ENCODE measurements at regions not wholly inside any gene's neighbourhood (a gene's known extent, or its start where the extent isn't known, plus 50 kb on each side); places are given as distances from the start of the nearest gene placed in this dataset.
"Not testable (repeated sequence)": the region's sequence is repeated elsewhere in the genome, so short reads cannot be mapped to it uniquely, and the experiment has no call there.

DNA sequence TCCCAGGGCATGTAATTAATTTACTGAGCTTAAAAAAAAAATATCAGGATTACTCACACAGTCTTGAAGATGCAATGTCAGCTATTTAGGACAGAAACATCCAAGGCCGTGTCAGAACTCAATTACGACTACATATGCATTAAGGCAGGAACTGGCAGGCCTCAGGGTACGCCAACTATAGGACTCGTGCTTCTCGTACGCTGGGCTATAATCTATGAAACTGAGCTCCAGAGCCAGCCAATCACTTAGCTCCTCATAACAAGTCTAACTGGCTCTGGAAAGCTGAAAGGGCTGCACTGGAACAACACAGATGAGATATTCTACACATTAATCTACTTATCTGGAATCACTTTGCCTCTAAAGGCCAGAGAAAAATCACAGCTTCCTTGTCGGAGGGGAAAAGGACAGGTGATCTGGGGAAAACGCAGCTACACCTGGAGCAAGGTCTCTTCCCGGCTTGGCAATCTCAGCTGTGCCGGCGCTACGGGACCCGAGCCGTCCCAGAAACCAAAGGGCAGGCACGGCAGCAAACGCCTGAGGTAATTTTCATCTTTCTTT is 212.0 kb downstream of the DEPDC1B start:
- DNase-seq, result no peak

DNA sequence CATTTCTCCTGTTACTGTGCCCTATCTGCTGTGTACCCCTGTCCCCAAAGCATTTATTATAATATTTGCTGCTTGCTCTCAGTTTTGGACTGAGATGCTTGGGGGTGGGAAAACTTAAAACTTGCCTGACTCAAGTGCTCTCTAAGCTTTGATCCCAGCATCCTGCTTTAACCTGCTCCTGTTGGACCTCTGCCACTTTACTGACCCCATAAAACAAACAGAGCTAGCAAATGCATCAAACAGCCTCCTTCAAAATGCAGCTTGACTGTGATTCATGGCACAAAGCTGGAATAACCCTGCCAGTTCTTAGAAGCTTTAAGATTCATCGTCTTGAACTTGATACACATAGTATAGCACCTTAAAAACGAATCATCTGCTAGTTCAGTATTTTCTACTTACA is 212.5 kb downstream of the DEPDC1B start:
- no peak for DNase-seq

DNA sequence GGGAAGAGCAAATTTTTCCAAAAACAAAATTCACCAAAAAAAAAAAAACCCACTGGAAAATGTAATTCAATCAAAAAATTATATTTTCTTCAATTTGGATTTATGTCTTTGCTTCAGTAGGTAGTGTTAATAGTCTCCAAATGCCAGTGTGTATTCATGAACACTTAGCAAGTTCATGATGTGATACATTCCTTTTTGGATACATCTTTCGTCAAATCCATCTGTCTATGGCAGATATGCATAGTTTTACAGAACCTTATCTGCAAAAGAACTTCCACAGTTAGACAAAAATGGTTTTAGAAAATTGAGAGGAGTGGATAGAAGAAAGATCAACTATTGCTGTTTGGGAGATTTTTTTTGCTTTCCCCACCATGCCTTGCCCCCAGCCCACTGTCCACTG is 214.6 kb downstream of the DEPDC1B start:
- no peak for DNase-seq

DNA sequence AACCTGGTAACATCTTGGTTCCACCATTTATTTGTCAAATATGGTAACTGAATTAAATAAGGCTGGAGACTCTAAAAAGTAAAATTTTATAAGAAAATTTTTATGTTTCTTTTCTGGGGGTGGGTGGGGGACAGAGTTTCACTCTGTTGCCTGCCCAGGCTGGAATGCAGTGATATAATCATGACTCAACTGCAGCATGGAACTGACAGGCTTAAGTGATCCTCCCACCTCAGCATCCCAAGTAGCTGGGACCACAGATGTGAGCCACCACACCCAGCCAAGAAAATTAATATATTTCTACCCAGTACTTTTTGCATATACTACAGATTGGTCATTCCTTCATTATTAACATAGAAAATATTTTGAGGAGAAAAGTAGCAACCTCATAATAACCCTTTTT is 216.9 kb downstream of the DEPDC1B start:
- peak in 1 of 4 experiments; percentile 2 for DNase-seq

DNA sequence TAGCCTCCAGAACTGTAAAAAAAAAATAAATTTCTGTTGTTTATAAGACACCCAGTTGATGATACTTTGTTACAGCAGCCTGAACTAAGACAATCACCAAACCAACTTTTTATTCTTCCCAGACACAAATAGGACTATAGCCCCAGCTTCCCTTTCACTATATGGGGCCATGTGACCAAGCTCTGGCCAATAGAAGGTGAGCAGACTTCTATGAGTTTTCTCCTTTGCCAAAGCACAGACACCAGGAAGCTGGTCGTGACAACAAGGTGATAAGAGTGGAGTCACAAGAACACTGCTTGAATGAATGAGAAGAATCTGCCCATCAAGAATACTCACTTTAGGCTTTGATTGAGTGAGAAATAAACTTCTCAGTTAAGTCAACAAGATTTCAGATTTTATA is 217.7 kb downstream of the DEPDC1B start:
- DNase-seq, result no peak

DNA sequence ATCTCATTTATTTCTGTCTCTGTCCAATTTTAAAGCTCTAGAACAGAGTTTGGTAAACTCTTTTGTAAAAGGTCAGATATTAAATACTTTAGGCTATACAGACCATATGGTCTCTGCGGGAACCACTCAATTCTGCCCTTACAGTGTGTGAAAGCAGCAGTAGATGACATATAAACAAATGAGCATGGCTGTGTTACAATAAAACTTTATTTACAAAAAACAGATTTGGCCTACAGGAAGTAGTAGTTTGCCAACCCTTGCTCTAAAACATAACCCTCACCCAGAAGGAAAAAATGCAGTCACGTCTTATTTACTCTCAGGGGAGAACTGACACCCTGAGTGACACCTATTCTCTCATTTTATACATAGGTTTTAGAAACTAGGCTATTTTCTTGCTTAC is 220.4 kb downstream of the DEPDC1B start:
- no peak for DNase-seq

DNA sequence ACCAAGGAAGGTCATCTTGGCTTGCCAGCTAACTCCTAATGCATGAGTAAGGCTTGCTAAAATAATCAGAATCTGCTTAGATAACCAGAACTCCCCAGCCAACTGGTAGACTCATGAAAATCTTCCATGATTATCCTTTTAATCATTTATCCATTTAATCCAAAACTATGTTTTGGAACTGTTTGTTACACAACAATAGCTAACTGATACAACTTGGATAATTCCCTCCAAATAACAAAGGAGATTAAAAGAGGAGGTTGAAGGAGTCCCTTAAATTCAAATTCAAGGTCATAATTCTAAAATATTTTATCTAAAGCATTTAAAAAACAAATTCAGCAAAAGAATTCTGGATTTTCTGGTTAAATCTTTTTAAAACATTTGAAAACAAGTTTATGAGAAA is 222.1 kb downstream of the DEPDC1B start:
- DNase-seq, result no peak

DNA sequence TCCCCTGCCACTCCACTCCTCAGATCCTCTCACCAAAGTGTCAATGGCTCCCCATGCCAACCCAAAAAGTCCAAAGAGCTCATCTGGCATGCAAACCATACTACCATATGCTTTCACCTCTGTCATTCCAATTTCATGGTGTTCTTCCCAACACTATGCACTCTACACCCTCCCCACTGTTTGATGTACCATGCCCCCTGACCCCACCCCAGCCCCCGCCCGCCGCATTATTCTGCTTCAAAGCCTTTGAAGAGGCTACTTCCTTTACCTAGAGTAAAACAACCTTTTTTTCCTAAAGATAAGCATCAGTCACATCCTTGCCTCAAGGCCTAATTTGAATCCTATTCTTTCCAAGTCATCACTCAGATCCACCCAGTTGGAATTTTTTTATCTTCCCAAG is 226.3 kb downstream of the DEPDC1B start:
- DNase-seq, result no peak

DNA sequence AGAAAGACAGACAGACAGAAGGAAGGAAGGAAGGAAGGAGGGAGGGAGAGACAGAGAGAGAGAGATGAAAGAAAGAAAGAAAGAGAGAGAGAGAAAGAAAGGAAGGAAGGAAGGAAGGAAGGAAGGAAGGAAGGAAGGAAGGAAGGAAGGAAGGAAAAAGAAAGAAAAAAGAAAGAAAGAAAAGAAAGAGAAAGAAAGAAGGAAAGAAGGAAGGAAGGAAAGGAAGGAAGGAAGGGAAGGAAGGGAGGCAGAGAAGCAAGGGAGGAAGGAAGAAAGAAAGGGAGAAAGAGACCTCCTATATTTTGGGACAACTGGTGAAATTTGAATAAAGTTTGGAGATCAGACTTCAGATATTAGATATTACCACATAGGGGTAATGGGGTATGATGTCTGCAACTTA is 226.9 kb downstream of the DEPDC1B start:
- not testable (repeated sequence) for DNase-seq

DNA sequence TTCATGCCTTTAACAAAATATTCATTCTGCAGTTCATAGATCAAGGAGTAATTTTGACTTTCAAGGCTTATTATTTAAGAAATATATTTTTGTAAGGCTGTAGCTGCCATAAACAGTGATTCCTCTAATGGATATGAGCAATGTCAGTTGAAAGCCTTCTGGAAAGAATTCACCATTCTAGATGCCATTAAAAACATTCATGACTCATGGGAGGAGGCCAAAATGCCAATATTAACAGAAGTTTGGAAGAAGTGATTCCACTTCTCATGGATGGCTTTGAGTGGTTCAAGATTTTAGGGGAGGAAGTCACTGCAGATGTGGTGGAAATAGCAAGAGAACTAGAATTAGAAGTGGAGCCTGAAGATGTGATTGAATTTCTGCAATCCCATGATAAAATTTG is 229.1 kb downstream of the DEPDC1B start:
- DNase-seq, result no peak

DNA sequence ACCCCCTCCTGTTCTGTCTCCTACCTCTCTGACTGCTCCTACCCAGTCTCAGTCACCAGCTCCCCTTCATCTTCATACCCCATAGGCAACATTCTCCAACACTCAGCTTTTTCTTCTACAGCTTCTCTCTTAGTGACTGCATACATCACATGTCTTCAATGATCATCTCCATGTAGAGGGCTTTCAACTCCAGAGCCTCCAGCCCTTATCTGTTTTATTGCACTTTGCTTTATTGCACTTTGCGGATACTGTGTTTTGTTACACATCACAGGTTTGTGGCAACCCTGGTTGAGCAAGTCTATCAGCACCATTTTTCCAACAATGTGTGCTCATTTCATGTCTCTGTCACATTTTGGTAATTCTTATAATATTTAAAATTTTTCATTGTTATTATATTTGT is 230.7 kb downstream of the DEPDC1B start:
- no peak for DNase-seq

DNA sequence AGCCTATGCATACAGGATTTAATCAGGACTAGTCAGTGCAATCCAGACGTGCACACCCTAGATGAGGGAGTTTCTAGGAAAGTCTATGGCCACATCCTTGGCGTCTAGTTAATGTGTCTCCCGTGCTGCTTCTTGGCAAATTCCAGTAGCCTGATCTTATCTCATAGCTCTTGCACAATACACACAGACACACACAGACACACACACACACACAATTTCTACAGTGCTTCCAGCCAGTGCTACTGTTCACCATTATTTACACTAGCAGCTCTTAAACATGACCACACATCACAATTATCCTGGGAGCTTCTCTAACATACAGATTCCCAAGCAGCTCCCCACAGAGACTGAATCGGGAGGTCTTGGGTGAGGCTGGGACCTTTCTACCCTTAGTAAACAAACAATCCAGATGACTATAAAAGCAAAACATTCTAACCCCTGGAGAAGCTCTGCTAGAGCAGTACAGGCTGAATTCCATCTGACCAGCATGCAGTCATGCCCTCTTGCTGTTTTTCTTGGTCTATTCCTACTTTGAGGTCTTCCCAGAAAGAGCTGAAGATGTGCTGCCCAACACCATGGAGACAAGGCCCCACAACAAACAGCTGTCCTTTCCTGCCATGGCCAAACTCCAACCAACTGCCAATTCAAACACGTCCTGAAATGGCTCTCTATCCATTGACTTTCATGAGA is 236.6 kb downstream of the DEPDC1B start:
- peak in 1 of 4 experiments; percentile 24 for DNase-seq

DNA sequence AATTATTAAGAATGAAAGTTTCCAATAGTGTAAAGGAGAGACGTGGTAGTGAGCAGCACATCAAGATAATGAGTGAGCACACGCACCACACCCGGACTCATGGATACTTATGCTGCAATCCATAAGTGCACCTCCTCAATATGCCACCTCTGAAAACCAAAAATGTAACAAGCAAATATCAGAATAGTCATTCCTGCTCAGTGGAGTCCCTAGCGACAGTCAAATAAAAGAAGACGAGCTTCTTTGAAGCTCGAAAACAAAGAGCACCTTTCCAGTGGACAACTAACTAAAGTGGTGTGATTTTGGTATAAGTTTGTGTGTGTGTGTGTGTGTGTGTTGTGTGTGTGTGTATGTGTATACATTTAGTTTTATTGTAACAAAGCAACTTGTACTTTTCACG is 241.3 kb downstream of the DEPDC1B start:
- no peak for DNase-seq

DNA sequence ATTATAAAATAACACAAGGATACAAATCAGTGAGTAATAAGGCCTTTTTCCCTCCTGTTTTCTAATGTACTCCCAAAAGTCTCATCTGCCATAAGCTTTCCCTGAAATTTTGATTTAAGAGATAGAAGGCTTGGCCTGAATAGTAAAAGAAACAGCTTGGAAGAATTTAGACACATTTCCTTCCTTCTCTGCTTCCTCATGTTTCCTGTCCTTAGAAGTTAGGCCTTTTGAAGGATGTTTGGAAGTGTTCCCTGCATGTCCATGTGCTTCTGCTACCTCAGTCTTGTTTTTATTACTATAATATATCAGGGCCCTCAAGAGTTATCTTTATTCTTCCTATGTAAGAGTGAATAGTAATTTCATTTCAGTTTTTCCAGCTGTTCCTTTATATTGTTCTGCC is 242.7 kb downstream of the DEPDC1B start:
- no peak for DNase-seq

DNA sequence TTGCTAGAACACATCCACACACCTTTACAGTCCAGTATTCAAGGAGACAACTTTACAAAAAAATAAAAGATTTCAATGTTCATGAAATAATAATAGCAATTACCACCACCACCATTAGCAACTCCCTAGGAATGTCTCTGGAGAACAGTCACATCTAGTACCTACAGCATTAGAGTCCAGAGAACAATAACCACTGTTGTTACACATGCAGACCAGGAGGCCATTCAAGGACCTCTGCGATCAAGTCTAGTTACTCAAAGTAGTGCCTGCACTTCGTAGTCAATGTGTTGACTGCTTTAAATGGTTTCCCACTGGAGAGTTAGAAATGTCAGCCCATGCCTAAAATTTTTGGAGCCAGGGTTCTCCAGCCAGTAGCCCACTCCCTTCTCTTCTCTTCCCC is 244.4 kb downstream of the DEPDC1B start:
- no peak for DNase-seq

DNA sequence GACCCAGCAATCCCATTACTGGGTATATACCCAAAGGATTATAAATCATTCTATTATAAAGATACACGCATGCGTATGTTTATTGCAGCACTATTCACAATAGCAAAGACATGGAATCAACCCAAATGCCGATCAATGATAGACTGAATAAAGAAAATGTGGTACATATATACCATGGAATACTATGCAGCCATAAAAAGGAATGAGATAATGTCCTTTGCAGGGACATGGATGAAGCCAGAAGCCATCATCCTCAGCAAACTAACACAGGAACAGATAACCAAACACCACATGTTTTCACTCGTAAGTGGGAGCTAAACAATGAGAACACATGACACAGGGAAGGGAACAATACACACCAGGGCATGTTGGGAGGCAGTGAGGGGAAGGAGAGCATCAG is 245.7 kb downstream of the DEPDC1B start:
- DNase-seq, result not testable (repeated sequence)

DNA sequence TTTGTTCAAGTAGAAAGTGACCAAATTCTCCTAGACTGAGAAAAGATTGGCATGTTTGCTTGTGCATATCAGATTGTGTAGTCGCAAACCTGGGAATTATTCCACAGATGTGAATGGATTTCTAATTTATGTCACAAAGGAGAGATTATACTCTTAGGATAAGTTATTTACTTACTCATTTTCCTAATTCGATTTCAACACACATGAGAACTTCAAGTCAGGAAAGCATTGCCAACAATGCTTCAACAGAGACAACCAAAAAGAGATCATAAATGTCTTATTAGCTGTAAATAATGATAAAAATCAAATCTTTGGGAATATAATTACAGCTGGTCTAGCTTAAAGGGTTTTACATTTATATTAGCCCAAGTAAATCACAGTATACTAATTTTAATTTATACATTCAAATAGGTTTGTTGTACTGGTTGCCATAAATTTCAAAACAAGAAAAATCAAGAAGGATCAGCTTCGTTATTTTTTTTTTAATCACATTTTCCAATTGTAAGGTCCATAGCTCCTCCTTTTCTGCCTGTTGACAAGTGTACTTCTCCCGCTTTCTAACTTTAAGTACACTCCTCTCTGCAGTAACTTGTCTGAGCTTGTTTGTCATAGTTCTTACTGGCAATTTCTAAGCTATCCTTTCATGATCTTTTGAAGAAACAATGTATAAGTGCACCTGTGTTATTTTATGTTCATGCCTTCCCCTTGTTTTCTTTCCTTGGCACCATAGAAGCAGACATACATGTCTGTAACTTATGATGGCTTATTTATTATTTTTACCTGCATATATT is 246.6 kb downstream of the DEPDC1B start:
- DNase-seq, result no peak

DNA sequence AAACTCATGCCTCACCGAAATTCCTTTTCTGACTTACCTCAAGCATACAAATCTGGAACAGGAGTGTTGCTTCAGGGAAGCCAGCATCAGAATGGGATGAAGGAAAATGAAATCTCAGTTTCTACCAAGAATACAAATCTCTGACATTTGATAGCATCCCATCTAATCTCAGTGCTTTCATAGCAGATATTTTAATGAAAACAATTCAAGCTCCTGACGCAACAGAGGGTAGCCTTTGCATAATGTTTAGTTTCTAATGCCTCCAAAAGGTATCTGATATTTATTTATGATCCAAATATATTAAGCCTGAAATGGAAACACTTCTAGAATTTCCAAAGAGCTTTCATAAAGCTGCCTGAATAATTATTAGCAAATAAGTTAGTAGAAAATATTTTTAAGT is 251.4 kb downstream of the DEPDC1B start:
- no peak for DNase-seq

DNA sequence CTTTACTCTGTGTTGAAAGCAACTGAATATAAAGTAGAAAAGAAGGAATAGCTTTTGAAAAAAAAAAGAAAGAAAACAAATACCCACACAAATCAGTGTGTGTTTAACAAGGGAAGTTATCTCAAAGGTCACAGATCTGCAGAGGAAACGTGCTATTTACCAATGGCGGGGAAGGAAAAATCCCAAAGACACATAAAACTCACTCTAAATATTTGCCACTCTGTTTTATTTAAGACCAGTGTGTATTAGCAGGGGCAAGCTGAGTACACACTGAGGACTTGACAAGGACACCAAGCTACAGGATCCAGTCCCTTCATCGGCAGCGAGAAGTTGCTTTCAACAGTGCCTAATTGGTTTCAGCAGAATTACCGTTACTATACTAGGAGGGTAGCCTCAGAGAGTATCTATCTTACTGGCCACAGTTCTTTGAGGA is 252.5 kb downstream of the DEPDC1B start:
- DNase-seq, result no peak

DNA sequence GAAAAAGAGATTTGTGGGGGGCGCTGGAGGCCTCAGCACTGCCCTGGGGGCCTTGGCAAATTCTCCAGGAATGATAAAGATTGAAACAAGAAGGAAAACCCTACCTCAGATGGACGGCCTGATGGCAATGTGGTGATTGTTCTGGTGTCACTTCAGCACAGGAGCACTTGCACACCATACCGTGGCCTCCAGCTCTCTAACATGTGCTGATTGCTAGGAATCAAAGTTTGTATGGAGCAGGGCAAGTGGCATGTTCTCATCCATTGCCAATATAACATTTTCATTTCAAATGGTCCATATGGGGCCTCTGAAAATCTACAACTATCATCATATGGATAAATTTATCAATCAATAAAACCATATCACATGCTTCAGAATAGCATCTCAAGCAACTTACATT is 253.0 kb downstream of the DEPDC1B start:
- DNase-seq, result no peak

DNA sequence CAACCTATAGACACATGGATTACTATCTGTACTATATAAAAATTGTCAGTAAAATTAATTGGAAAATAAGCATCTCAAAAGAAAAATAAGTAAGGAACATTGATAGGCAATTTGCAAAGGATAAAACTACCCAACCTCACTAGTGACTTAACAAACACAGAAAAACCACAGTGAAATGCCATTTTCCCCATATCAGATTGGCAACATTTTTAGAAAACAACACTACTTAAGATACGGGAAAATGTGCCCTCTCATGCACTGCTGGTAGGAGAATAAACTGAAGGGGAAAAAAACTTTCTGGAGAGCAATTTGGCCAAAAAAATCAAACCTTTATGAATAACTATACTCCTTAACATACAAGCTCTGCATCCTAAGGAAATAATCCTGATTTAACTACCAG is 254.0 kb downstream of the DEPDC1B start:
- no peak for DNase-seq

DNA sequence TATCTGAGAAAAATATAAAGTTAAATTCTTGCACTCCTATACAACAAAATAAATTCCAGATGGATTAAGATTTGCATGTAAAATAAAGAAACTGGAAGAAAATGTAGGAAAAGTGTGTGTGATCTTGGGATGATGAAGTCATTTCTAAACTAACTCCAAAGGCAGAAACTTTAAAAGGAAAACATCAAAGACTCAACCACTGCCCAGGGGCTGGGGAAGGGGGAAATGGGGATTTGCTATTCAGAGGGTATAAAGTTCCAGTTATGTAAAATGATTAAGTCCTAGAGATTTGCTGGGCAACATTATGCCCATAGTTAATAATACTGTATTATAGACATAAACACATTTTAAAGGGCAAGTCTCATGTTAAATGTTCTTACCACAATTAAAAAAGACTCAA is 254.5 kb downstream of the DEPDC1B start:
- no peak for DNase-seq

DNA sequence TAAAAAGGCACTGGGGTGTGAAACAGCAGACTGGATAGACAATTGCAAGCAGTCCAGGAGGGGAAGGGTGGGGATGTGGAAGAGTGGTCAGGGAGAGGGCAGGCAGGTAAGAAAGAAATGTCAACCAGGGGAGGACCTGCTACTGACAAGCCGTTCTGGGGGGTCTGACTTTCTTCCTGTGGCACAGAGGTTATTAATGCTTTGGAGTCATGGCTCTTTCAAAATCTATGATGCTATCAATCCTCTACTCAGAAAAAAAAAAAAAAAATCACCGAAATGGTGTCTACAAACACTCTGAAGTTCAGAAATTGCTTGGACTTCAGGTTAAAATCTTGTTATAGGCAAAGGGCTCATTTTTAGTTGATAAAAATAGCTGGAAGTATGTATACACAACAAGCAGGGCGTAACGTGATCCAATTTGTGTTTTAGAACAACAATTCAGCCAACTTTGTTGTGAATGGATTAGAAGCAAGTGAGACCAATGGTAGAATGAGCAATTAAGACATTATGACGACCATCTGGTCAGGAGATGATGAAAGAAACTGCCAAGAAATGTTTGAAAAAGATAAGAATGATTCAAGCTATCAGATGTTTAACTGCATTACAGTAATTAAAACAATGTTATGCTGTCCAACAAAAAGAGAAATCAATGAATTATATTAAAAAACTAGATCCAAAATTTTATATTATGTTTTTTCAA is 255.2 kb downstream of the DEPDC1B start:
- DNase-seq, result no peak

Measured in suppressor macrophage (primary cell).